HG03039 (cell line): ENCODE measurements at regions not wholly inside any gene's neighbourhood (a gene's known extent, or its start where the extent isn't known, plus 50 kb on each side); places are given as distances from the start of the nearest gene placed in this dataset.

ENCODE experiments used
- ATAC-seq: cut with Tn5 transposase; IDR thresholded peaks from one replicate; pipeline ENCODE4 v1.9.1; 2021; ENCODE audit warnings: mild to moderate bottlenecking, moderate library complexity; ENCODE audit not compliant: unreplicated experiment

- no peak for ATAC-seq
Observed at GRCh38 chr12:88793096-88793495, 212.8 kb upstream of the KITLG start.

GRCh38 chr12:88790231-88790630 lies 210.0 kb upstream of the KITLG start:
- no peak for ATAC-seq

DNA sequence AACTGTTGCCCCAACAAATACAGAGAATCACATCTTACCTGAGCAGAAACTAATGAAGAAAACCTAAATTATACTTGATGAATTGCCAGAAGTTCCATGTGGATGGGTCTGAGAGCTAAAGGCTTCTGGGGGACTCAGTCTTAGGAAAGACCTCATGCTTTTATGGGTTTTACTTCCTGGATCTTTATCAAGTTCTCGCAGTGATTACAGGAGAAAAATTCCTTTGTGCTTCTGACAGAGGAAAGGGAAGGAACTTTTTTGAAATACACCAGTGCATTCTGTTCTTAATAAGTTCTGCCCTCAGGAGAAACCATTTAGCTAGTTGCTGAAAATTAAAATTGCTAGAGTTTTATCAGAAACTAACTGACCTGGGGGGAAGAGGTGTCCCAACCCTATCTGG lies 203.9 kb upstream of the KITLG start:
- no peak for ATAC-seq

- ATAC-seq: no peak
Observed at GRCh38 chr12:88782351-88782750, 202.1 kb upstream of the KITLG start.

DNA sequence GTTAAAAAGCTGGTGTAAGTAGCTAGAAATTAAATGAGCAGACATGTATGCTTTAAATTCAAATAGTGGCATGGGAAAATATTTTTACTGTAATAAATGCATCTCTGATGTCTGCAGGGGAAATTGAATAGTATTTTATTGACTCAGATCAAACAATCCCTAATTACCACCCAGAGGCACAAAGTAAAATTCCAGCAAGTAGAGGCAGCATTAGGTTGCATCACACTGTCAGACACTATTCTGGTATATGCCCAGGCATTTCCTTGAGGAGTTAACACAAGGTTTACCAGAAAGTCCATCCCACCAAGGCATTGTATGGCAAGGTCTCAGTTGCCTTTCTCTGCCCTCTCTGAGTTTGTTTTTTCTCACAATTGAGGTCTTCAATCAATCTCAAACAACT lies 201.6 kb upstream of the KITLG start:
- no peak for ATAC-seq

GRCh38 chr12:88778064-88778463 lies 197.8 kb upstream of the KITLG start:
- ATAC-seq: no peak

GRCh38 chr12:88775742-88776151 lies 195.5 kb upstream of the KITLG start:
- ATAC-seq: no peak

DNA sequence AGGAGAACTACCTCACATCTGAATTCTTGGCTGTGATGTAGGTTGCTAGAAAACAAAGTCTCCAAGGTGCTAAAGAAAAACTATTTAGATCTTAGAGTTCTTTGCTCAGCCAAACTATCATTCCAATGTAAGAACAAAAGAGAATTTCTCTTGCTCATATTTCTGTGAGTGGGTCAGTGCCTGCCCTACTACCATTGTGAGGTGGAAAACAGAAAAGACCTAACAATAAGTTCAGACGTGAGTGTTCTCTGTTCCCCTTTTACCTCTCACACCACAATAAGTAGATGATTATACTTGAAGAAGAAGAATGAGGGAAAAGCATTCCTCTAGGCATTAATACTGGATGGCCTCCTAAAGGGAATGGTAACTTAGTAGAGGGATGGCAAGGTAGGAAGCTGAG lies 187.4 kb upstream of the KITLG start:
- ATAC-seq: no peak

DNA sequence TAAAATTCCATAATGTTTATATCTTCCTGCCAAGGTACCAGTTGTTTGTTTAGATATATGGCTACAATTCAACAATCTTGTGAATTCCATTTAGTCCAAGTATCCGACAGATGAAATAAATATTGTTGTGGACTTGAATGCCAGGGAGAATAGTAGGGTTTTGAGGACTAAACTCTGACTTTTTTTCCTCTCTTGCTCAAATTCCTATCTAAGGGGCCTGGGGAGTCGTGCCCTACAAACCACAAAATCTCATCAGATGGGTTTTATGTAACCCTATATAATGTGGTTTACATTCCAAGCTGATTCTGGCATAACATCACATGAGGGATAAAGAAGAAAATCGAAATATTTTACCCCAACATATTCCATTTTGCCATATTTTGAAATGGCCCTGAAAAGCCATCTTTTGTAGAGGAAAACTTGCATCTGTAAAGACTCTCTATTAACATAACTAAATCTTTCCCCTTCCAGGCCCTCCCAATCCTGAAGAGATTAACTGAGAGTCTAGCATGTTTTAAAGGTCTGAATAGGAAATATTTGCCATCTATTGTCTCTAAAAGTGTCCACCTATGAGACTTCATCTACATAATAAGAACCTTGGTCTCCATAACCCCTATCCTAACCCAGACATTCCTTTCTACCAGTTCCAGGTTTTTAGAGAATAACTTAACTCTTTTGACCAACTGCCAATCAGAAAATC lies 184.7 kb upstream of the KITLG start:
- ATAC-seq: no peak

- no peak for ATAC-seq
Observed at GRCh38 chr12:88763536-88764100, 183.3 kb upstream of the KITLG start.

GRCh38 chr12:88758176-88758575 lies 177.9 kb upstream of the KITLG start:
- ATAC-seq: no peak

DNA sequence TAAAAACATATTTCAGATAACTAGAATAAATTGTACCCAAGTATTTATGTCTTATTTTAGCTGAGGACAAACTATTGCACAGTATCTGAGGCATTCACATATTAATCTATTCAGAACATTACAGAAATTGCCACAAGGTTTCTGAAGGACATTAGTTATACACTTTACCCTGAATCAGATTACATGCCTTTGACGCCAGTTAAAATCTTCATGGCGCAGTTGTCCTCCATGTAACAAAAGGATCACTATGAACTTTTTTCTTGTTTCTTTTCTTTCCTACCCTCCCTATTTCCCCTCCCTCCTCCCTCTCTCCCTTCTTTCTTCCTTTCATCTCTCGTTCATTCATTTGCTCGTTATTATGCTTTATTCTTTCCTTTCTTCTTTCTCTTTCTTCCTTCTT lies 176.6 kb upstream of the KITLG start:
- ATAC-seq: no peak

GRCh38 chr12:88756153-88756552 lies 175.9 kb upstream of the KITLG start:
- no peak for ATAC-seq

DNA sequence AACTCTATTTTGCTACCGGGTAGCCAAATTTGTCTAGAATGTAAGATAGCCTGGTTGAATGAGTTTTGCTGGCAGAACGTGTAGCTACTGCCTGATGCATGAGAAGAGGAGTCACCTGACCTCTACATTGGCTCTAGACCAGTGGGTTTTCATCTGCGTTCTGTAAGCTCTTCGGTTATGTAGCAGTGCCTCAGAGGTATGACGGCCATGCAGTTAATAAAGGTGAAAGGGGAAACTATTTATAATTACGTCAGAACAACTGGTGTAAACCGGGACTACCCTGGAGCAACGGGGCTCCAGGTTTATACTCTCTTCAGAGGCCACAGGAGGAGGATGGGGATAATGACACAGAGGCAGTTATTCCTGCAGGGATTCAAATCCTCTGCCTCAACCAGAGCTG lies 173.4 kb upstream of the KITLG start:
- ATAC-seq: no peak

DNA sequence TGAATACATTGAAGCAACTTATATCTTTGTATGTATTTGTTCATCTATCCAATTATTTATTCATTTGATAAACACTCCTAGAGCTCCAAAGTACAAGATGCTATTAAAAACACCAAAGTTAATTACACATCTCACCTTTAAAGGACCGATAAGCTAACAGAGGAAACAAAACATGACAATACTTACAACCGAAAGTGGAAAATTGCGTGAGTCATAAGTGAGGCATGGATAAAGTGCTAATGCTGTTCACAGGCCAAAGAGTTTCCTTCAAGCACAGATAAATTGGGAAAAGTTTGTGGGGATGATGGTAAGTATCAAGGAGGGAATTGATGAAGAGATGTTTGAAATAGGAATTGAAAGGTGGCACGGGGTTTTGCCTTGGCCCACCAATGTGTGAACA lies 172.8 kb upstream of the KITLG start:
- no peak for ATAC-seq

- ATAC-seq: no peak
Observed at GRCh38 chr12:88752183-88752582, 171.9 kb upstream of the KITLG start.

- ATAC-seq: no peak
Observed at GRCh38 chr12:88750867-88751543, 170.7 kb upstream of the KITLG start.

- no peak for ATAC-seq
Observed at GRCh38 chr12:88746386-88746785, 166.1 kb upstream of the KITLG start.

DNA sequence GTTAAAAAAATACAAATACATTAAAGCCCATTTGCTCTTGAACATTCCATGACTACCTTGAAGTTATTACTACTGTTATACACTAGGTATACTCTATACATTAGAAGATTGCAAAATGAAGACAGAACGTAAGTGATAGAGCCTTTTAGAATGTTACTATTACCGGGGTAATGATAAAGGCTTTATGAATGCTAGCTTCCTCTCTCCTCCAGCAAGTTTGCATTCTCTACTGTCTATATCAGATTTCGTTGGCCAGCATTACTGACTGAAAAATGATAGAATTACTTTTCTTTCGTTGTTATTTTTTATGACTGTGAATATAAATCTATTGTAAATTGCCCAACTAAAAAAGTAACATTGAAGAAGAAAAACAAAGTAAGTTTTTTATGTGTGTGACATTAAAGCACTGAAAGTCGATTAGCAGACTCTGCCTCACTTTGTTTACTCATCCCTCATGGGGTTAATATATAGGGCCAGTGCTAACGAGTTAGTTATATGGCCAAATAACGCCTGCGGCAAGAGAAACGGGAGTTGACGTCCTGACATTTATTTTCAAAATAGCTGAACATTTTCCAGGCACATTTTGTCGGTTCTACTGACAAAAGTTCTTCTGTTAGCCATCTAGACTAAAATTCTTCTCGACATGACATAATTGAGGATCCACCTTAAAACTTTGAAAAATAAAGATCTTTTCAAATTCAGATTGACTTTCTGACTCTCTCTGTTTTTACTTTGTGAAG lies 163.8 kb upstream of the KITLG start:
- ATAC-seq: no peak

GRCh38 chr12:88737838-88738472 lies 157.7 kb upstream of the KITLG start:
- ATAC-seq: no peak

- no peak for ATAC-seq
Observed at GRCh38 chr12:88736031-88736430, 155.8 kb upstream of the KITLG start.
